Stimulated activated CD8-positive, alpha-beta memory T cell treated with anti-CD3 and anti-CD28 coated beads, Interleukin-4, amount 100 ng/mL, for 48 hours (primary cell): ENCODE measurements at regions not wholly inside any gene's neighbourhood (a gene's known extent, or its start where the extent isn't known, plus 50 kb on each side); places are given as distances from the start of the nearest gene placed in this dataset.
"Not testable (repeated sequence)": the region's sequence is repeated elsewhere in the genome, so short reads cannot be mapped to it uniquely, and the experiment has no call there.

Experiments
- DNase-seq: peaks from one replicate; pipeline ENCODE4 v3.0.0-alpha.2; 2020

GRCh38 chr12:123059500-123059899 is 79.0 kb downstream of the ARL6IP4 start:
- no peak for DNase-seq

- DNase-seq: no peak
Observed at GRCh38 chr12:123058980-123059379, 78.5 kb downstream of the ARL6IP4 start.

- DNase-seq: no peak
Observed at GRCh38 chr12:123058481-123058880, 78.0 kb downstream of the ARL6IP4 start.

- DNase-seq: no peak
Observed at GRCh38 chr12:123057513-123058265, 77.2 kb downstream of the ARL6IP4 start.

GRCh38 chr12:123056709-123057108 is 76.2 kb downstream of the ARL6IP4 start:
- DNase-seq: no peak

- DNase-seq: no peak
Observed at GRCh38 chr12:123056053-123056452, 75.6 kb downstream of the ARL6IP4 start.

- DNase-seq: no peak
Observed at GRCh38 chr12:123055281-123055766, 74.8 kb downstream of the ARL6IP4 start.

- DNase-seq: no peak
Observed at GRCh38 chr12:123054371-123054770, 73.9 kb downstream of the ARL6IP4 start.

- DNase-seq: no peak
Observed at GRCh38 chr12:123051556-123051955, 71.1 kb downstream of the ARL6IP4 start.

GRCh38 chr12:123050913-123051312 is 70.4 kb downstream of the ARL6IP4 start:
- DNase-seq: no peak

GRCh38 chr12:123050331-123050831 is 69.9 kb downstream of the ARL6IP4 start:
- DNase-seq: no peak

- no peak for DNase-seq
Observed at GRCh38 chr12:123049398-123050240, 69.1 kb downstream of the ARL6IP4 start.

- not testable (repeated sequence) for DNase-seq
Observed at GRCh38 chr12:123047892-123048291, 67.4 kb downstream of the ARL6IP4 start.

- DNase-seq: no peak
Observed at GRCh38 chr12:123047289-123047688, 66.8 kb downstream of the ARL6IP4 start.

GRCh38 chr12:123046431-123046830 is 66.0 kb downstream of the ARL6IP4 start:
- no peak for DNase-seq

- DNase-seq: no peak
Observed at GRCh38 chr12:123045678-123046077, 65.2 kb downstream of the ARL6IP4 start.

GRCh38 chr12:123044351-123044750 is 63.9 kb downstream of the ARL6IP4 start:
- no peak for DNase-seq

GRCh38 chr12:123043536-123044001 is 63.1 kb downstream of the ARL6IP4 start:
- peak; percentile 83 for DNase-seq

- DNase-seq: no peak
Observed at GRCh38 chr12:123042833-123043232, 62.4 kb downstream of the ARL6IP4 start.

GRCh38 chr12:123041811-123042655 is 61.6 kb downstream of the ARL6IP4 start:
- DNase-seq: no peak

- no peak for DNase-seq
Observed at GRCh38 chr12:123041042-123041531, 60.6 kb downstream of the ARL6IP4 start.

GRCh38 chr12:123040106-123040505 is 59.6 kb downstream of the ARL6IP4 start:
- DNase-seq: no peak
